RWPE1 (cell line): ENCODE measurements at regions not wholly inside any gene's neighbourhood (a gene's known extent, or its start where the extent isn't known, plus 50 kb on each side); places are given as distances from the start of the nearest gene placed in this dataset.

Experiments
- CTCF ChIA-PET: fragments of 350-600 bp; sonication (Branson Sonifier 250); formaldehyde crosslinking; extraction: SDS; loops from one replicate; lab custom pipeline; 2021; lab: Yijun Ruan, JAX
- POLR2A ChIA-PET: fragments of 400-600 bp; formaldehyde crosslinking; extraction: SDS; loops from one replicate; lab custom pipeline; 2020; ENCODE audit warnings: antibody characterized with exemption; ENCODE audit not compliant: low non-redundant PET; lab: Yijun Ruan, JAX
- DNase-seq: peaks from one replicate; pipeline ENCODE4 v3.0.0; 2012; ENCODE audit warnings: low spot score
- H3K27ac ChIP-seq: fragments of 450-650 bp; 2 replicates; pipeline ENCODE4 v1.5.1; 2017
- TF ChIP-seq, protein P1 (sequence below): fragments of 450-650 bp; conservative IDR thresholded peaks from 2 replicates; pipeline ENCODE4 v1.5.1; 2017; ENCODE audit warnings: low read depth, mild to moderate bottlenecking

- DNase-seq: no peak
- H3K27ac ChIP-seq: no peak overlapping the region
- ChIA-PET POLR2A (no interaction called here), CTCF (interaction anchor here (0.7 kb wide), 1 partner anchor 101 kb away, joined by 5 read pairs; no protein-coding TSS in a partner anchor)
- TF ChIP-seq, protein P1, sequence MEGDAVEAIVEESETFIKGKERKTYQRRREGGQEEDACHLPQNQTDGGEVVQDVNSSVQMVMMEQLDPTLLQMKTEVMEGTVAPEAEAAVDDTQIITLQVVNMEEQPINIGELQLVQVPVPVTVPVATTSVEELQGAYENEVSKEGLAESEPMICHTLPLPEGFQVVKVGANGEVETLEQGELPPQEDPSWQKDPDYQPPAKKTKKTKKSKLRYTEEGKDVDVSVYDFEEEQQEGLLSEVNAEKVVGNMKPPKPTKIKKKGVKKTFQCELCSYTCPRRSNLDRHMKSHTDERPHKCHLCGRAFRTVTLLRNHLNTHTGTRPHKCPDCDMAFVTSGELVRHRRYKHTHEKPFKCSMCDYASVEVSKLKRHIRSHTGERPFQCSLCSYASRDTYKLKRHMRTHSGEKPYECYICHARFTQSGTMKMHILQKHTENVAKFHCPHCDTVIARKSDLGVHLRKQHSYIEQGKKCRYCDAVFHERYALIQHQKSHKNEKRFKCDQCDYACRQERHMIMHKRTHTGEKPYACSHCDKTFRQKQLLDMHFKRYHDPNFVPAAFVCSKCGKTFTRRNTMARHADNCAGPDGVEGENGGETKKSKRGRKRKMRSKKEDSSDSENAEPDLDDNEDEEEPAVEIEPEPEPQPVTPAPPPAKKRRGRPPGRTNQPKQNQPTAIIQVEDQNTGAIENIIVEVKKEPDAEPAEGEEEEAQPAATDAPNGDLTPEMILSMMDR: no peak
Observed at GRCh38 chr16:66127459-66128370, 238.8 kb upstream of the CDH5 start.

DNA sequence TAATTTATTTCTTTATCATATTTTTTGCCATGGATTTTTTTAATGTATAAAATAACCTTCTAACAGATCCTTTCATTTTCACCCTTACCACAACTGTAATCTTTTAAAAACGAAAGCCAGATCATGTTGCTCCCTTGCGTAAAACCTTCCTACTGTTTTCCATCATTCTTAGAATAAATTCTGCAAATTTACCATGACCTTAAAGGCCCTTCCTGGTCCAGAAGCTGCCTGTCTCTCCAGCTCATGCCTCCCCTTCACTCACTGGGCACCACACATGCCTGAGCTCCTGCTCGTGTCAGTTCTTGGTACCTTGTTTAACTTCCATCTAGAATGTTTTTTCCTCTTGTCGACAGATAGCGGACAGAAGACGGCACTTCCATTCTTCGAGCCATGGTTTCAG is 245.0 kb upstream of the CDH5 start:
- DNase-seq: no peak
- ChIA-PET POLR2A (no interaction called here), CTCF (interaction anchor here (0.8 kb wide), 1 partner anchor 18 kb away, joined by 7 read pairs; no protein-coding TSS in a partner anchor)
- TF ChIP-seq, protein P1: no peak
- H3K27ac ChIP-seq: no peak overlapping the region

DNA sequence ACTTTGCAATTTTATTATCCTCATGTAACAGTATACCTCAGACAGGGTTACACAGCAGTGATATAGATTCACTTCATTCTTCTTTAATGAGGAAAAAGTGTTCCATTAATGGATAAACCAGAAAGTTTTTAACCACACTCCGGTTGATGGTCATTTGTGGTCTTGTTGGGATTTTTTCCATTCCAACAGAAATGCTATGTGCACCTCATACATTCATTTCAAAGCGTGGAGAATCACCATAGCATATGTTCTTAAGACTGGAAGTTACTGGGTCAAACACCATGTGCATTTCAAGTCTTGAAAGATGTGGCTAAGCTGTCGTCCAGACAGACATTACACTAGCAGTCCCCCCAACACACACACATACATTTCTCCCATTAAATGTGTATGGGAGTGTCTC is 245.8 kb upstream of the CDH5 start:
- no peak for DNase-seq
- TF ChIP-seq, protein P1: no peak
- no peak overlapping the region for H3K27ac ChIP-seq
- POLR2A ChIA-PET: no interaction called here
- CTCF ChIA-PET: no interaction called here

DNA sequence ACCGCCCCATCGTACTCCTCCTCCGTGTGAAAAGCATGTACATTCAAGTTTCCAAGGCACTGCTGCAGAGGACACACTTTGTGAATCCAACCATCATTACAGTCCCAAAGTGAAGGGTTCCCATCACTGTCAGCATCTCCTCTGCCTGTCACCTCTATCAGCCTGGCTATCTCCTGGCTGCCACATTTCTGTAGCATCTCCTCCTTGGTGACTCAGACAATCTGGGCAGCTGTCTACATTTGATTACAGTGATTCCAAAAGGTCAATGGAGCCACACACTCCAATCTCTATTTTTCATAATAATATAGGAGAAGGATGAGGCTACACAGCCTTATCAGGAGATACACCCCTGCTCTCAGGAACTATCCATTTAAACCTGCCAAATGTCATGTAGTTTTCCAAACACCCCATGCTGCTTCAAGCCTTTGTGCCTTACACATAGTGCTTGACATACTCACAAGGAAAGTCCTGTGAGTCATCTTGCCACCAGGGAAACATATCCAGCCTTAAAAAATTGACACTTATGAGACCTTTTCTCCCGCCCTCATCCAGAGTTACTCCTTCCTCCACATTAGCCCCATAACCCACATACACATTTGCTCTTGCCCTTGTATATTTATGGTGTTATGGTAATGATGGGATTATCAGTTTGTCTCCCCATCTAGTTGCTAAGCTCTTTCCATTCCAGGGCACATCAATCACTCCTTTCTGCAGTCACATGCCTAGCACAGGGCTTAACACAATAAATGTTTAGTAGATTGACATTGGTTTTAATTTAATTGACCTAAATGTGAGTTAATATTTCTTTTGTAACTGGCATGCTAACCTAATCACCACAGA is 250.1 kb upstream of the CDH5 start:
- DNase-seq: no peak
- CTCF ChIA-PET: interaction anchor here (0.6 kb wide), 1 partner anchor 15 kb away, joined by 3 read pairs; no protein-coding TSS in a partner anchor

GRCh38 chr16:66115373-66115772 is 251.1 kb upstream of the CDH5 start:
- TF ChIP-seq, protein P1: no peak
- CTCF ChIA-PET: no interaction called here
- POLR2A ChIA-PET: no interaction called here
- no peak overlapping the region for H3K27ac ChIP-seq
- DNase-seq: no peak

More for the DNA sequence above, 250.1 kb upstream of the CDH5 start:
- no peak overlapping the region for H3K27ac ChIP-seq
- POLR2A ChIA-PET: no interaction called here
- TF ChIP-seq, protein P1: no peak

DNA sequence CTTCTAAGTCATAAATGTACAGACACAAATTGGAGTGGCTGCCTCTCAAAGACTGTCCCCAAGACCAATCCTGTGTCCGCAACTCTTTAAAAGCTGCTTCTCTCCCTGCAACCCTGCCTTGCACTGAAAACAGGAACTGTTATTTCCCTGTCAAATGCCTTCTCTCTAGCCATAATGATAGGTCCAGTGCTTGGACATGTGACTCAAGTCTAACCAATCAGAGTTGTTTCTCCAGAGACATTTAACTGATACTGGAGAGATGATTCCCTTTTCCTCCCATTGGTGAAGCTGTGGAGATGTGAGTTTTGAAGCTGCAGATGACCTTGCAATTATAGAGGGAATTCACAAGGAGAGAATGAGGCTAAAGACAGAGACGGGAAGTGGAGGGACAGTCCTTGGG is 253.3 kb upstream of the CDH5 start:
- POLR2A ChIA-PET: no interaction called here
- TF ChIP-seq, protein P1: no peak
- CTCF ChIA-PET: no interaction called here
- H3K27ac ChIP-seq: no peak overlapping the region
- no peak for DNase-seq
